ENCODE measurements at regions not wholly inside any gene's neighbourhood (a gene's known extent, or its start where the extent isn't known, plus 50 kb on each side); places are given as distances from the start of the nearest gene placed in this dataset.

DNA sequence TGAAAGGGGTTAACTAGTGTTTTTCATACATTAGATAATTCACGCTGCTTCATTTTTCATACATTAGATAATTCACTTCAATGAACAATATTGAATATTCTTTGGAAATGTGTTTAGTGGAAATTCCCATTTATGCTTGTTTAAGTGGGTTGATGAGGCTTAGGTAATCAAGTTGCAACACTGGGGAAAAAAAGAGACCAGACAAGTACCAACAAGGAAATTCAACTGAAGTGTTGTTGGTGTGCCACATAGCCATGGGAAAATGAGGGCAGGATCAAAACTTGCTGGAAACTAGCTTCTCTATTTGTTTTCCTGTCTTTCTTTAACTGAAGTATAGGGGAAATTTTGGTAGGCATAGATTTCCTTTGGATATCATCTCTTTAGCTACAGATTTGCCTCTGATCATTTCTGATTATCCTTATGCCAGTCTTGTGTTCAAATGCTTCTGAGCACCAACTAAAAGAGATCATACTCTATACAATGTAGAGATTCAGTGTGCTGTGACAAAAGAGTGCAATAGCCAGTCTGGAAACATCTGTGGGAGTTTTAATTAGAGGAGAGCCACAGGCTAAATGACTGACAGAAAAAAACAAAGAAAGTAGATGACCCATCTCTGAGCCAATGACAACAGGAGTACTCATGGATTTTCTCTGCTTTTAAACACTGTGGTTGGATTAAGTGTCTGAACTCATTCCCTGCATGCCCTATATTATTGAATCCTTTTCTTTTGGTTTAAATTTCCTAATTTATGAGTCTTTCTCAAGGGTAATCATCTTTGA, 67.6 kb upstream of the CTSC start:
- DNase-seq (ENCODE audit: low spot score): no peak

DNA sequence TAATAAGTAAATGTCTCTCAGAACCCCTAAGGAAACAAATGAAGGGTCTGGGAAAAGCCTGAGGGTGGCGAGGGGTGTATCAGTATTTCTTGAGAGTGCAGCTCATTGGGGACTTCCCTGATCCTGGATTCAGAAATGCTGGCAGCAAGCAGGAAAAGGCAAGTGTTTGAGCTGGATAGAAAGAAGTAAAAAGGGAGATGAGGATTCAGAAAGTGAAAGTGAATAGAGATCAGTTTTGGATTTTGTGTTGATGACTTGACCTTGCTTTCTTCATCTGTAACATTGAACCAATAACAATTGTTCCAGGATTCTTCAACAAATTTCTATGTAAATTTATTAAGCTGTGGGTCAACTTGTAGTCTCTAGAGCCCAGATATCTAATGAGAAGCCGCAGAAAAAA, 66.9 kb upstream of the CTSC start:
- no peak for DNase-seq (ENCODE audit: low spot score)

DNA sequence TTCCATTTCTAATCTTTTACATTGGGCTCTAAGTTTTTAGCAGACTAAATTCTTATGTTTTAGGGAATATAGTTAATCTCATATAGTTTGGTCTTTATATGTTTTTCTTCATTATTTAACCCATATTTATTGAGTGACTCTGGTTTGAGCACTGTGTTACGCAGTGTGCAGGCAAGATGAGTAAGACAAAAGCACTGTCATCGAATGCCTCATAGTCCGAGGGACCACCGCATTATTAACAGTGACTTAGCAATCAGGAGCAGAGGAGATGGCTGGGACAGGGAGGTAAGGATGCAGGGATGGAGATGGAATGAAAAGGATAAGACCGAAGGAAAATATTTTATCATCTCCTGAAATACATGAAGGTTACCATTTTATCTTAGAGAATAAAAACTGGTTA, 65.2 kb upstream of the CTSC start:
- DNase-seq (ENCODE audit: low spot score): no peak

DNA sequence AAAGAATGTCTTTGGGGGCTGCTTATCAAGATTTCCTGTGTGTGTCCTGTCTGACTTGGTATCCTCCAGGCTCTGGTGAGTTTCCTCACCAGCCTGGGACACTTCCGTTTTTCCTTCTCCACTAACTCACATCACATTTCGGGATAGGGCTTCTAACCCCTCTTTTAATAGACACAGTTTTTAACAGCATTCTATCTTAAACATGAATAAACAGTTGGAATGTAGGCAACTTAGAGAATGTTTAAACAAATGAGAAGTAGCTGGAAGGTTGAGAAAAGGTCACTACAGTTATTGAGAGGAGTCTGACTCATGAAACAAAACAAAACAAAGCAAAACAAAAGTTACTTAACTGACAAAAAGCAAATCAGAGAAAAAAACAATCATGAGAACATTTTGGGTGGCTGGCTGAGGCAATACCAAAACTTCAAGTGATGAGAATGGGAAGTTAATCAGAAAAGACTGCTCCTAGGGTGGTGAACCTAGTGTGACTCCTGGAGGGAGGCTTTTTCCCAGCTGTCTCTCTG, 64.7 kb upstream of the CTSC start:
- peak; percentile 21 for DNase-seq (ENCODE audit: low spot score)

DNA sequence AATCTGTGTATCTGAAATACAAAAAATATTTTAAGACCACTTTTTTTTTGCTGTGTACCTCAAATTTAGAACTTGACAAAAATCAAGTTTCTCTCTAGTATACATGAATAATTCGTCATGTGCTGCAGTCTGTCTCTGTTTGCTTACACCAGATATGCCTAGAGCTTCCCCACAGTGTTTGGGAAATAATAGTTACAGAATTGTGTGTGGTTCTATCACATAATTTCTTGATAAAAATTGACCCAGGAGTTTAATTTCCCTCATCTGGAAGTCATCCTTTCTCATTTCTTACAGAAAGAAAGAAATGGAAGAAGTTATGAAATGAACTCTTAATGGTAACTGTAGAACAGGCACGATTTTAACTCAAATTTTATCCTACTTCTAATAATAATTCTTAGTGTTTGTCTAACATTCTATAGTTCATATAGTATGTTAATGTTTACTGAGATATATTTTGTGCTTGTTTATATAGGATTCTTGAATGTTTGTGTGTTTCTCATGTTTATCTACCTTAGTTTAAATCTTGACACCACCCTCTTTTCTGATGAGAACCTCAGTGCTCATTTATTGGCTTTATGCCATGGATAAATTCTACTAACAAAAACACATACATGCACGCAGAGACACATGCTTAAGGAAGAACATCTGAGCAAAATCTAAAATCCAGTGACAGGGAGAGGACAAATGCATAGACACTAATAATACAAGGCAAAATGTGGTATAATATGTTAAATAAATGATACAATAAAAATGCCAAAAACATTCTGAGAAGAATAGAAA, 61.4 kb upstream of the CTSC start:
- DNase-seq (ENCODE audit: low spot score): no peak

DNA sequence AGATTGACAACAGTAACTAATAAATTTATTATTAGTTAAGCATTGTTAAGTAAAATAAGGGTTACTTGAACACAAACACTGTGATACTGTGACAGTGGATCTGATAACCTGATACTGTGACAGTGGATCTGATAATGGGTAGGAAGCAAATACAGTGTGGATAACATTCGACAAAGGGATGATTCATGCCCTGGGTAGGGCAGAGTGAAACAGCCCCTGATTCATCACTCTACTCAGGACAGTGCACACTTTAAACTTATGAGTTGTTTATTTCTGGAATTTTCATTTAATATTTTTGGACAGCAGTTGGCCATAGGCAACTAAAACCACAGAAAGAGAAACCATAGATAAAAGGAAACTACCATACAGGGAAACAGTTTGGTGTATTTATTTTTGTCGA, 60.8 kb upstream of the CTSC start:
- peak; percentile 34 for DNase-seq (ENCODE audit: low spot score)

DNA sequence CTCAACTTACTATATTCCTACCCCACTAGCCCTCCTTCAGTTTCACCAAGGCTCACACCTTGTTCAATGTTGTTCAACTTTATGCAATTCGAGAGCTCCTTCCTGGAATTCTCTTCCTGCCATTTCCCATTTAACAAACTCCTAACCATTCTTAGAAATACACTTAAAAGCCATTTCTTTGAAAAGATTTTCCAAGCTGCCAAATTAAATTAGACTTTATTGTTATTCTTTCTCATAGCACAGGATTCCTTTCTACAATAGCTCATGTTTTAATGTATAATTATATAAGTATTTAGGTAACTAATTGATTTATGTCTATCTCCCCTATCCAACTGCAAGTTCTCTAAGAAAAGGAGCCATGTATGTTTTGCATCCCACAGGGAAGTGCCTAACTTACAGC, 52.7 kb upstream of the CTSC start:
- no peak for DNase-seq (ENCODE audit: low spot score)

DNA sequence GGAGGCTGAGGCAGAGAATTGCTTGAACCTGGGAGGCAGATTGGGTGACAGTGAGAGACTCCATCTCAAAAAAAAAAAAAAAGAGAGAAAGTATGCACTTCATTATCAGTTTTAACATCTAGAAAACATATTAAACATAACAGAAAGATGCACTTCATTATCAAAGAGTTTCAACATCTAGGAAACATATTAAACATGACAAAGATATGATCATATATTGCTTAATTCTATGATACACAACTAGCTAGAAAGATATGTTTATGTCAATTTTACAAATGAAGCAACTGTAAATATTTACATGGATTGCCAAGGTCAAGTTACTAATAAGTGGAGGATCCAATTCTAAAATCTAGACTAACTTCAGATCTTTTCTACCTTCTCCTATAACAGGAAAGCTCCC, 50.4 kb upstream of the CTSC start:
- DNase-seq (ENCODE audit: low spot score): no peak
